HepG2 (cell line): ENCODE measurements at regions not wholly inside any gene's neighbourhood (a gene's known extent, or its start where the extent isn't known, plus 50 kb on each side); places are given as distances from the start of the nearest gene placed in this dataset.

Source experiments
- ATAC-seq: fragments of 200-7000 bp; cut with Tn5 transposase; 3 replicates; pipeline ENCODE4 v1.9.1; 2020; ENCODE audit warnings: mild to moderate bottlenecking, moderate library complexity
- BruUV-seq: library from RNA; stranded (reverse); fragments of 400-500 nt; replicated peaks from 2 replicates; lab custom pipeline; 2021; lab: Mats Ljungman, UMichigan
- CTCF ChIA-PET: fragments of 300-600 bp; formaldehyde crosslinking; extraction: SDS; loops from one replicate; lab custom pipeline; 2021; ENCODE audit warnings: low total read pairs, inconsistent platforms, low intra/inter-chr PET ratio; lab: Yijun Ruan, JAX
- POLR2A ChIA-PET: fragments of 350-600 bp; sonication (Branson Sonifier 250); formaldehyde crosslinking; loops from one replicate; lab custom pipeline; 2020; ENCODE audit warnings: antibody characterized with exemption, inconsistent platforms; lab: Yijun Ruan, JAX
- DNase-seq: peaks from one replicate; pipeline ENCODE4 v3.0.0-alpha.2; 2015; ENCODE audit warnings: low spot score
- FAIRE-seq: peaks from 3 replicates; lab custom pipeline; 2011; peaks lifted over from hg19 to GRCh38; lab: Jason Lieb, UNC
- H2AFZ ChIP-seq: one replicate; pipeline ENCODE4 v1.6.1; 2011; ENCODE audit warnings: low read length, inconsistent platforms
- H3K27ac ChIP-seq: fragments of 300-600 bp; 3 replicates; pipeline ENCODE4 v1.8.0; 2011; ENCODE audit warnings: mixed run types, mild to moderate bottlenecking, mixed read lengths, low read length, inconsistent platforms; ENCODE audit not compliant: insufficient read depth; ENCODE audit errors: extremely low read length
- H3K27me3 ChIP-seq, 2 experiments: fragments of 200-600 bp in 1 of 2; 2 replicates in 1 of 2; 3 replicates in 1 of 2; pipeline versions ENCODE4 v1.6.0 to v1.8.0; 2011; ENCODE audit warnings: low read length in 2 of 2, mild to moderate bottlenecking in 2 of 2, moderate library complexity in 2 of 2, inconsistent platforms in 1 of 2; ENCODE audit not compliant: insufficient read depth in 2 of 2, control insufficient read depth in 1 of 2
- H3K36me3 ChIP-seq, 2 experiments: fragments of 200-600 bp in 1 of 2; replicated peaks in 1 of 2; 2 replicates in 1 of 2; 3 replicates in 1 of 2; pipeline versions ENCODE4 v1.5.1 to v1.8.0; 2011; ENCODE audit warnings: low read length in 2 of 2, inconsistent platforms in 1 of 2; ENCODE audit not compliant: insufficient read depth in 2 of 2, control insufficient read depth in 1 of 2
- H3K4me1 ChIP-seq: 2 replicates; pipeline ENCODE4 v1.5.1; 2012; ENCODE audit warnings: low read length, inconsistent platforms; ENCODE audit not compliant: insufficient read depth
- H3K4me2 ChIP-seq: 2 replicates; pipeline ENCODE4 v1.6.0; 2011; ENCODE audit warnings: low read depth, low read length, inconsistent platforms
- H3K4me3 ChIP-seq, 3 experiments: fragments of 200-600 bp in 1 of 3; sonication (generic), shearing (Covaris generic) in 1 of 3; replicated peaks in 1 of 3; 2 replicates each; pipeline ENCODE4 v1.5.1; 2011 to 2016; ENCODE audit warnings: low read length in 3 of 3, inconsistent platforms in 2 of 3, low read depth in 2 of 3, mild to moderate bottlenecking in 2 of 3, control low read depth in 1 of 3, mixed read lengths in 1 of 3; ENCODE audit not compliant: insufficient read depth in 1 of 3
- H3K79me2 ChIP-seq: one replicate; pipeline ENCODE4 v1.6.1; 2011; ENCODE audit warnings: low read length, inconsistent platforms; ENCODE audit not compliant: insufficient read depth
- H3K9ac ChIP-seq: 2 replicates; pipeline ENCODE4 v1.6.0; 2011; ENCODE audit warnings: mild to moderate bottlenecking, low read depth, low read length, inconsistent platforms; ENCODE audit not compliant: insufficient read depth
- H3K9me3 ChIP-seq: 2 replicates; pipeline ENCODE4 v1.5.1; 2012; ENCODE audit warnings: mild to moderate bottlenecking, low read length
- H4K20me1 ChIP-seq: 2 replicates; pipeline ENCODE4 v1.6.0; 2011; ENCODE audit warnings: inconsistent platforms, mild to moderate bottlenecking, low read length, moderate library complexity; ENCODE audit not compliant: insufficient read depth
- ADNP ChIP-seq: sonication (generic); formaldehyde crosslinking; IDR thresholded peaks from 2 replicates; pipeline ENCODE4 v1.4.0; 2020; ENCODE audit warnings: missing genetic modification reagents
- GTF2F1 ChIP-seq: fragments of 150-350 bp; IDR thresholded peaks from 2 replicates; pipeline ENCODE4 v1.6.1; 2014; ENCODE audit warnings: low read length
- MYPOP ChIP-seq: sonication (generic); formaldehyde crosslinking; IDR thresholded peaks from 2 replicates; pipeline ENCODE4 v1.8.1; 2023; ENCODE audit warnings: mild to moderate bottlenecking, moderate library complexity, missing genetic modification reagents
- PLRG1 ChIP-seq: fragments of 450-650 bp; conservative IDR thresholded peaks from 2 replicates; pipeline ENCODE4 v1.6.1; 2016
- PRDM15 ChIP-seq: sonication (generic); formaldehyde crosslinking; IDR thresholded peaks from 2 replicates; pipeline ENCODE4 v1.4.0; 2020; ENCODE audit warnings: missing genetic modification reagents
- PRMT3 ChIP-seq: sonication (generic); formaldehyde crosslinking; IDR thresholded peaks from 2 replicates; pipeline ENCODE4 v1.8.1; 2022; ENCODE audit warnings: low read depth, mild to moderate bottlenecking, moderate library complexity, missing genetic modification reagents, borderline replicate concordance
- STAT6 ChIP-seq: sonication (generic); formaldehyde crosslinking; IDR thresholded peaks from 2 replicates; pipeline ENCODE4 v1.4.0; 2020; ENCODE audit warnings: missing genetic modification reagents, mild to moderate bottlenecking, borderline replicate concordance
- ZFP1 ChIP-seq: IDR thresholded peaks from 2 replicates; pipeline ENCODE4 v1.6.1; 2016
- ZFP41 ChIP-seq: sonication (generic); formaldehyde crosslinking; IDR thresholded peaks from 2 replicates; pipeline ENCODE4 v1.4.0; 2020; ENCODE audit warnings: mild to moderate bottlenecking, missing genetic modification reagents, borderline replicate concordance
- ZNF430 ChIP-seq: sonication (generic); formaldehyde crosslinking; IDR thresholded peaks from 2 replicates; pipeline ENCODE4 v1.9.0; 2021; ENCODE audit warnings: mild to moderate bottlenecking, missing genetic modification reagents
- WGBS: methylation state at CpG from one replicate; pipeline ENCODE4 v1.1.6; 2017; ENCODE audit warnings: low lambda C conversion rate; 5-methylcytosine and 5-hydroxymethylcytosine counted together
- in situ Hi-C: cut with HindIII; loops from 2 replicates; pipeline ENCODE4 v1.10.0; 2017; ENCODE audit warnings: low pct_unique_long_range_greater_than_20kb; ENCODE audit not compliant: extremely low pct_ligation_motif_present
- intact Hi-C: fragments of 100-400 bp; cut with micrococcal nuclease; formaldehyde crosslinking; loops from one replicate; pipeline ENCODE4 v1.10.0; 2022; ENCODE audit not compliant: unreplicated experiment

GRCh38 chr3:45302470-45302869, 76.4 kb upstream of the TMEM158 start:
- H2AFZ ChIP-seq = no peak overlapping the region
- no peaks in the 10 kb centered on the region for H3K36me3 ChIP-seq
- H3K4me1 ChIP-seq = no peaks in the 10 kb centered on the region
- no peak for DNase-seq
- ChIA-PET POLR2A (no interaction called here), CTCF (no interaction called here)
- no peak for FAIRE-seq
- no peak for ATAC-seq
- peaks cover 6% of the 10 kb centered on the region; the same call in 1 of the 2 replicates for H3K9me3 ChIP-seq
- no peaks in the 10 kb centered on the region for H4K20me1 ChIP-seq
- H3K79me2 ChIP-seq = no peaks in the 10 kb centered on the region
- BruUV-seq = no TSS peak
- H3K27ac ChIP-seq = no peak overlapping the region
- H3K4me3 ChIP-seq = no peak overlapping the region
- H3K9ac ChIP-seq = no peak overlapping the region
- 8% methylated on average over 1 of the region's 1 CpG for WGBS
- no peak overlapping the region for H3K4me2 ChIP-seq
- no peak for TF ChIP-seq PRDM15 (CRISPR knock-in tag)
- TF ChIP-seq ADNP (CRISPR knock-in tag) = no peak
- no peak for TF ChIP-seq STAT6
- TF ChIP-seq MYPOP (CRISPR knock-in tag) = no peak
- no peak for TF ChIP-seq GTF2F1
- TF ChIP-seq PRMT3 (CRISPR knock-in tag) = no peak
- TF ChIP-seq ZNF430 (CRISPR knock-in tag) = no peak
- no peak for TF ChIP-seq ZFP41 (CRISPR knock-in tag)
- TF ChIP-seq PLRG1 = no peak
- TF ChIP-seq ZFP1 (CRISPR knock-in tag) = no peak
- TF ChIP-seq, all 625 proteins: peak for 0
- in situ Hi-C loops (no loop called here), intact Hi-C loops (loop anchor here (2.0 kb wide), 1 partner anchor 70 kb away; no protein-coding TSS in a partner anchor)
- peaks cover 0 to 3% of the 10 kb centered on the region in 2 experiments; a peak in 1 of 5 replicates for H3K27me3 ChIP-seq
